GM12873 (cell line): ENCODE measurements at regions not wholly inside any gene's neighbourhood (a gene's known extent, or its start where the extent isn't known, plus 50 kb on each side); places are given as distances from the start of the nearest gene placed in this dataset.

Experiments used
- CTCF ChIP-seq: IDR thresholded peaks from 2 replicates; pipeline ENCODE4 v1.5.1; 2012; ENCODE audit warnings: low read depth, mild to moderate bottlenecking, moderate library complexity, low read length, control low read depth; ENCODE audit not compliant: insufficient read depth; ENCODE audit errors: missing control alignments

GRCh38 chr15:23850666-23851065, 163.6 kb upstream of the NDN start:
- TF ChIP-seq CTCF: no peak

DNA sequence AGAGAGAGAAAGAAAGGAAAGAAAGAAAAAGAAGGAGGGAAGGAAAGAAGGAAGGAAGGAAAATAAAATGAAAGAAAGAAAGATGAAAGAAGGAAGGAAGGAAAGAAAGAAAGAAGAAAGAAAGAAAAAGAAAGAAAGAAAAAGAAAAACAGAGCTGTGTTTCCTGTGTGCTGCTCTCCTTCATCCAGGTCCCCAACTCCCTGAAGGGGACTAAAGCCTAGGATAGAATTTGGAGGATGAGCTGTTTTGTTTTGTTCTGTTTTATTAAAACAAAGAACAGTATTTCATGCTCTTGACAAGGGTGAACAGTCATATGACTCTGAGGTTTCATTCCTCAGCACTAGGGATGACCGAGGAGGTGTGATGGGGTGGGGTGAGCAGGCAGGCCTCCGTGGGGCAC, 164.8 kb upstream of the NDN start:
- no peak for TF ChIP-seq CTCF

- TF ChIP-seq CTCF: no peak
Measured at GRCh38 chr15:23853286-23853685, 166.2 kb upstream of the NDN start.

DNA sequence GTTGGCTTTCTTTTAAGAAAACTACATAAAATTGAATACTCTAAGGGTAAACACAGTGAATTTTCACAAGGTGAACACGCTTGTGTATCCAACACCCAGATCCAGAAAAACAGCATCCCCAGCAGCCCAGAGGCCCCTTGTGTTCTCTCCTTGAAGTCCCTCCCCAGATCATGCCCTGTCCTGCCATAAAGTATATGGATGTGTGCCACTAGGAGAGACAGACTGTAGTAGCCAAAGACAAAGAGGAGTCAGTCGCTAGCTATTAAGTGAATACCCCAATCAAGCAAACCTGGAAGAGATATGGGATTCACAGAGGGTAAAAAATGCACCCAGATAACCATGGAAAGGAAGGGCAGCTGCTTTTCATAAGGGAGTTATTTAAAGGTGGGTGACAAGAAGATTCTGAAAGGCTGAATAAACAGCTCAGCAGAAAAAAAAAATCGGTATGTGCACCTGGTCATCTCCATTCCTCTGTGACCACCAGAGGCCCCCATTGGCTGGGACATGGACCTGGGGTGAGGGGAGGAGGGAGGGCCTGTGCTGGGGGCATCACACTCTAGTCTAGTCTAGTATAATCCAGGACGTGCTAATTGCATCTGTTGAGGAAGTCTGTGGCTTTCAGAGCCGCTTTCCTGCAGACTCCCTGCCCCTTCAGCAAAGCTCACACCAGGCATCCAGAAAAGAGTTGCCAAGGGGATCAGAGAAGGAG, 167.3 kb upstream of the NDN start:
- TF ChIP-seq CTCF: no peak

- TF ChIP-seq CTCF: no peak
Measured at GRCh38 chr15:23854912-23855659, 168.0 kb upstream of the NDN start.

- no peak for TF ChIP-seq CTCF
Measured at GRCh38 chr15:23855947-23856346, 168.8 kb upstream of the NDN start.

- TF ChIP-seq CTCF: no peak
Measured at GRCh38 chr15:23857028-23857641, 170.0 kb upstream of the NDN start.
